Keratinocyte (primary cell): ENCODE measurements at regions not wholly inside any gene's neighbourhood (a gene's known extent, or its start where the extent isn't known, plus 50 kb on each side); places are given as distances from the start of the nearest gene placed in this dataset.

ENCODE experiments used
- DNase-seq: peaks from one replicate; pipeline ENCODE4 v3.0.0-alpha.2; 2011; ENCODE audit warnings: low read depth, missing footprints, low spot score
- FAIRE-seq: peaks from 2 replicates; lab custom pipeline; 2011; peaks lifted over from hg19 to GRCh38; lab: Jason Lieb, UNC
- H2AFZ ChIP-seq: 2 replicates; pipeline ENCODE4 v1.6.0; 2012; ENCODE audit warnings: low read length, control low read depth, inconsistent platforms; ENCODE audit not compliant: control insufficient read depth
- H3K27ac ChIP-seq: 2 replicates; pipeline ENCODE4 v1.5.1; 2011; ENCODE audit warnings: low read length; ENCODE audit not compliant: control insufficient read depth, insufficient read depth
- H3K27me3 ChIP-seq: 3 replicates; pipeline ENCODE4 v1.6.0; 2011; ENCODE audit warnings: low read length; ENCODE audit not compliant: control insufficient read depth, insufficient read depth; ENCODE audit errors: extremely low read depth
- H3K36me3 ChIP-seq, 2 experiments: 2 replicates in 1 of 2; 3 replicates in 1 of 2; pipeline ENCODE4 v1.5.1; 2011; ENCODE audit warnings: low read length in 2 of 2, mild to moderate bottlenecking in 1 of 2; ENCODE audit not compliant: control insufficient read depth in 2 of 2, insufficient read depth in 2 of 2; ENCODE audit errors: extremely low read depth in 1 of 2
- H3K4me1 ChIP-seq: 3 replicates; pipeline ENCODE4 v1.5.1; 2011; ENCODE audit warnings: low read length; ENCODE audit not compliant: control insufficient read depth, insufficient read depth; ENCODE audit errors: extremely low read depth
- H3K4me2 ChIP-seq: 3 replicates; pipeline ENCODE4 v1.6.0; 2011; ENCODE audit warnings: low read depth, low read length; ENCODE audit not compliant: control insufficient read depth, insufficient read depth; ENCODE audit errors: extremely low read depth
- H3K4me3 ChIP-seq, 3 experiments: fragments of 200-600 bp in 1 of 3; sonication (generic) in 1 of 3; 2 replicates in 2 of 3; 3 replicates in 1 of 3; pipeline ENCODE4 v1.5.1; 2011 to 2016; ENCODE audit warnings: low read length in 3 of 3, mild to moderate bottlenecking in 3 of 3, control low read depth in 2 of 3, inconsistent platforms in 1 of 3, low read depth in 1 of 3, mixed read lengths in 1 of 3, mixed run types in 1 of 3, moderate library complexity in 1 of 3; ENCODE audit not compliant: control insufficient read depth in 2 of 3, insufficient read depth in 2 of 3; ENCODE audit errors: extremely low read depth in 1 of 3
- H3K79me2 ChIP-seq: 2 replicates; pipeline ENCODE4 v1.6.0; 2012; ENCODE audit warnings: low read length; ENCODE audit not compliant: control insufficient read depth, insufficient read depth
- H3K9ac ChIP-seq: 3 replicates; pipeline ENCODE4 v1.6.0; 2011; ENCODE audit warnings: low read length; ENCODE audit not compliant: control insufficient read depth, insufficient read depth; ENCODE audit errors: extremely low read depth
- H3K9me1 ChIP-seq: 3 replicates; pipeline ENCODE4 v1.6.0; 2011; ENCODE audit warnings: low read length; ENCODE audit not compliant: control insufficient read depth, insufficient read depth; ENCODE audit errors: extremely low read depth
- H3K9me3 ChIP-seq: 2 replicates; pipeline ENCODE4 v1.5.1; 2012; ENCODE audit warnings: low read depth, low read length; ENCODE audit not compliant: control insufficient read depth
- H4K20me1 ChIP-seq: 3 replicates; pipeline ENCODE4 v1.6.0; 2011; ENCODE audit warnings: low read length; ENCODE audit not compliant: control insufficient read depth, insufficient read depth; ENCODE audit errors: extremely low read depth
- CTCF ChIP-seq, 3 experiments: IDR thresholded peaks in 1 of 3; conservative IDR thresholded peaks in 1 of 3; optimal IDR thresholded peaks in 1 of 3; 2 replicates in 2 of 3; 3 replicates in 1 of 3; pipeline versions ENCODE3 to v1.5.1; 2011; ENCODE audit warnings: low read length in 3 of 3, mild to moderate bottlenecking in 3 of 3, moderate library complexity in 2 of 3, control low read depth in 1 of 3, inconsistent platforms in 1 of 3; ENCODE audit not compliant: insufficient read depth in 2 of 3; ENCODE audit errors: extremely low read depth in 1 of 3
- EZH2 ChIP-seq: IDR thresholded peaks from one replicate; pipeline ENCODE4 v1.6.1; 2012; ENCODE audit warnings: inconsistent platforms, mild to moderate bottlenecking, low read length, moderate library complexity
- dilution Hi-C: fragments of 300-500 bp; cut with MboI; formaldehyde crosslinking; loops from one replicate; pipeline ENCODE4 v1.7.0; 2020; ENCODE audit warnings: low sequenced_read_pairs; ENCODE audit not compliant: extremely low pct_ligation_motif_present

GRCh38 chr6:138601128-138601527 is 101.8 kb upstream of the NHSL1 start:
- H3K36me3 ChIP-seq = no peaks in the 10 kb centered on the region
- no peak for DNase-seq
- H3K79me2 ChIP-seq = peaks cover 36% of the 10 kb centered on the region
- no peak overlapping the region for H2AFZ ChIP-seq
- H3K4me3 ChIP-seq = no peak overlapping the region
- dilution Hi-C loops = no loop called here
- peaks cover 13% of the 10 kb centered on the region for H3K4me1 ChIP-seq
- no peaks in the 10 kb centered on the region for H3K9me1 ChIP-seq
- no peak for FAIRE-seq
- TF ChIP-seq CTCF (optimal IDR thresholded peaks at IDR 0.05 in 1 of 3, IDR thresholded peaks at IDR 0.05 in 1 of 3, conservative IDR thresholded peaks at IDR 0.05 in 1 of 3; ENCODE audit: extremely low read depth in 1 of 3, insufficient read depth in 2 of 3, low read length in 3 of 3) (no peak), EZH2 (no peak)
- no peak overlapping the region for H3K9ac ChIP-seq
- H3K27me3 ChIP-seq = no peaks in the 10 kb centered on the region
- no peak overlapping the region for H3K27ac ChIP-seq
- H3K9me3 ChIP-seq = no peaks in the 10 kb centered on the region
- H4K20me1 ChIP-seq = no peaks in the 10 kb centered on the region
- H3K4me2 ChIP-seq = no peak overlapping the region

GRCh38 chr6:138605958-138606357 is 106.7 kb upstream of the NHSL1 start:
- no peaks in the 10 kb centered on the region for H3K36me3 ChIP-seq
- TF ChIP-seq EZH2 = no peak
- TF ChIP-seq CTCF (optimal IDR thresholded peaks at IDR 0.05 in 1 of 3, IDR thresholded peaks at IDR 0.05 in 1 of 3, conservative IDR thresholded peaks at IDR 0.05 in 1 of 3; ENCODE audit: extremely low read depth in 1 of 3, insufficient read depth in 2 of 3, low read length in 3 of 3) = no peak
- H3K79me2 ChIP-seq = peaks cover 46% of the 10 kb centered on the region
- no peaks in the 10 kb centered on the region for H3K27me3 ChIP-seq
- DNase-seq (no peak), FAIRE-seq (no peak)
- dilution Hi-C loops = no loop called here
- no peak overlapping the region for H3K27ac ChIP-seq
- no peaks in the 10 kb centered on the region for H3K4me1 ChIP-seq
- no peak overlapping the region for H3K4me3 ChIP-seq
- no peak overlapping the region for H3K9ac ChIP-seq
- no peaks in the 10 kb centered on the region for H3K9me3 ChIP-seq
- H2AFZ ChIP-seq = no peak overlapping the region
- no peaks in the 10 kb centered on the region for H4K20me1 ChIP-seq
- H3K4me2 ChIP-seq = no peak overlapping the region
- peaks cover 3% of the 10 kb centered on the region for H3K9me1 ChIP-seq
